T-helper 17 cell (primary cell): ENCODE measurements at regions not wholly inside any gene's neighbourhood (a gene's known extent, or its start where the extent isn't known, plus 50 kb on each side); places are given as distances from the start of the nearest gene placed in this dataset.
"Not testable (repeated sequence)": the region's sequence is repeated elsewhere in the genome, so short reads cannot be mapped to it uniquely, and the experiment has no call there.

Experiments used
- ATAC-seq: fragments of 150-1000 bp; cut with Tn5 transposase; 2 replicates; pipeline ENCODE4 v1.10.0; 2021; ENCODE audit warnings: mild to moderate bottlenecking, moderate library complexity
- DNase-seq, 3 donors: peaks; one replicate each; pipeline versions ENCODE4 v3.0.0 to v3.0.0-alpha.2; 2020 to 2021
- H3K9me3 ChIP-seq: one replicate; pipeline ENCODE4 v1.7.0; 2013; ENCODE audit warnings: low read length, mild to moderate bottlenecking; ENCODE audit not compliant: control insufficient read depth, poor library complexity, severe bottlenecking
- H3K27ac Mint-ChIP-seq: one replicate; pipeline ENCODE4 v1.8.0; 2022; ENCODE audit warnings: mild to moderate bottlenecking, moderate library complexity, mixed read lengths
- H3K27me3 Mint-ChIP-seq: one replicate; pipeline ENCODE4 v1.8.0; 2022; ENCODE audit warnings: mixed read lengths
- H3K36me3 Mint-ChIP-seq: one replicate; pipeline ENCODE4 v1.8.0; 2022; ENCODE audit warnings: low read depth, mixed read lengths
- H3K4me1 Mint-ChIP-seq: one replicate; pipeline ENCODE4 v1.8.0; 2022; ENCODE audit warnings: mild to moderate bottlenecking, mixed read lengths
- H3K4me3 Mint-ChIP-seq: one replicate; pipeline ENCODE4 v1.8.0; 2022; ENCODE audit warnings: mild to moderate bottlenecking, moderate library complexity, mixed read lengths

- no peak overlapping the region for H3K27ac Mint-ChIP-seq
- H3K9me3 ChIP-seq: no peaks in the 10 kb centered on the region
- H3K4me1 Mint-ChIP-seq: peaks cover 15% of the 10 kb centered on the region
- no peak for DNase-seq
- no peak for ATAC-seq
- H3K36me3 Mint-ChIP-seq: peaks cover 3% of the 10 kb centered on the region
- H3K27me3 Mint-ChIP-seq: no peaks in the 10 kb centered on the region
- H3K4me3 Mint-ChIP-seq: no peak overlapping the region
These were observed 215.6 kb upstream of the B3GALT2 start for GRCh38 chr1:193402037-193402436.

- Mint-ChIP-seq H3K4me1 (peaks cover 6% of the 10 kb centered on the region), H3K27me3 (no peaks in the 10 kb centered on the region), H3K36me3 (peaks cover 5% of the 10 kb centered on the region), H3K27ac (no peak overlapping the region), H3K4me3 (no peak overlapping the region)
- DNase-seq (no peak), ATAC-seq (no peak)
- no peaks in the 10 kb centered on the region for H3K9me3 ChIP-seq
These were observed 207.9 kb upstream of the B3GALT2 start for GRCh38 chr1:193394336-193394735.

GRCh38 chr1:193392686-193393085, 206.3 kb upstream of the B3GALT2 start:
- H3K4me3 Mint-ChIP-seq: no peak overlapping the region
- ATAC-seq: no peak

GRCh38 chr1:193388683-193389082, 202.3 kb upstream of the B3GALT2 start:
- Mint-ChIP-seq H3K36me3 (no peaks in the 10 kb centered on the region), H3K27ac (no peak overlapping the region), H3K4me3 (no peak overlapping the region), H3K4me1 (peaks cover 2% of the 10 kb centered on the region), H3K27me3 (no peaks in the 10 kb centered on the region)
- no peaks in the 10 kb centered on the region for H3K9me3 ChIP-seq
- ATAC-seq (no peak), DNase-seq (no peak)

More at GRCh38 chr1:193392686-193393085, 206.3 kb upstream of the B3GALT2 start:
- Mint-ChIP-seq H3K27me3 (no peaks in the 10 kb centered on the region), H3K36me3 (peaks cover 5% of the 10 kb centered on the region), H3K4me1 (peaks cover 6% of the 10 kb centered on the region), H3K27ac (no peak overlapping the region)
- H3K9me3 ChIP-seq: no peaks in the 10 kb centered on the region
- no peak for DNase-seq

- no peaks in the 10 kb centered on the region for H3K27me3 Mint-ChIP-seq
- ATAC-seq (no peak), DNase-seq (no peak)
- H3K9me3 ChIP-seq: no peaks in the 10 kb centered on the region
- no peaks in the 10 kb centered on the region for H3K36me3 Mint-ChIP-seq
- H3K27ac Mint-ChIP-seq: no peak overlapping the region
- H3K4me3 Mint-ChIP-seq: no peak overlapping the region
- no peaks in the 10 kb centered on the region for H3K4me1 Mint-ChIP-seq
These were observed 201.8 kb upstream of the B3GALT2 start for GRCh38 chr1:193388165-193388564.

- Mint-ChIP-seq H3K4me1 (no peaks in the 10 kb centered on the region), H3K4me3 (no peak overlapping the region), H3K36me3 (no peaks in the 10 kb centered on the region), H3K27me3 (no peaks in the 10 kb centered on the region), H3K27ac (no peak overlapping the region)
- no peak for ATAC-seq
- H3K9me3 ChIP-seq: no peaks in the 10 kb centered on the region
- DNase-seq: no peak
These were observed 201.0 kb upstream of the B3GALT2 start for GRCh38 chr1:193387406-193387805.

GRCh38 chr1:193378451-193378850, 192.0 kb upstream of the B3GALT2 start:
- not testable (repeated sequence) for H3K4me3 Mint-ChIP-seq, H3K27ac Mint-ChIP-seq, ATAC-seq, H3K4me1 Mint-ChIP-seq, H3K9me3 ChIP-seq, H3K27me3 Mint-ChIP-seq, DNase-seq, H3K36me3 Mint-ChIP-seq

GRCh38 chr1:193377472-193377871, 191.1 kb upstream of the B3GALT2 start:
- DNase-seq (no peak), ATAC-seq (no peak)
- H3K4me1 Mint-ChIP-seq: no peaks in the 10 kb centered on the region
- H3K27me3 Mint-ChIP-seq: no peaks in the 10 kb centered on the region
- H3K36me3 Mint-ChIP-seq: peaks cover 3% of the 10 kb centered on the region
- H3K9me3 ChIP-seq: no peaks in the 10 kb centered on the region
- no peak overlapping the region for H3K27ac Mint-ChIP-seq
- no peak overlapping the region for H3K4me3 Mint-ChIP-seq

GRCh38 chr1:193372553-193372952, 186.1 kb upstream of the B3GALT2 start:
- Mint-ChIP-seq H3K27me3 (no peaks in the 10 kb centered on the region), H3K4me3 (no peak overlapping the region)
- no peak for DNase-seq

GRCh38 chr1:193368302-193368701, 181.9 kb upstream of the B3GALT2 start:
- peak; percentile 46 for ATAC-seq
- no peaks in the 10 kb centered on the region for H3K27me3 Mint-ChIP-seq
- no peaks in the 10 kb centered on the region for H3K36me3 Mint-ChIP-seq
- peak overlapping the region; percentile 87 for H3K4me3 Mint-ChIP-seq
- peaks cover 8% of the 10 kb centered on the region for H3K4me1 Mint-ChIP-seq
- no peaks in the 10 kb centered on the region for H3K9me3 ChIP-seq
- peak overlapping the region; percentile 92 for H3K27ac Mint-ChIP-seq
- no peak for DNase-seq

More at GRCh38 chr1:193372553-193372952, 186.1 kb upstream of the B3GALT2 start:
- Mint-ChIP-seq H3K36me3 (no peaks in the 10 kb centered on the region), H3K27ac (no peak overlapping the region), H3K4me1 (peaks cover 8% of the 10 kb centered on the region)
- ATAC-seq: no peak
- no peaks in the 10 kb centered on the region for H3K9me3 ChIP-seq

GRCh38 chr1:193367863-193368262, 181.4 kb upstream of the B3GALT2 start:
- H3K27ac Mint-ChIP-seq: peak overlapping the region; percentile 92
- ATAC-seq: peak; percentile 51

GRCh38 chr1:193366764-193367507, 180.5 kb upstream of the B3GALT2 start:
- DNase-seq (no peak), ATAC-seq (no peak)
- Mint-ChIP-seq H3K27me3 (no peaks in the 10 kb centered on the region), H3K27ac (no peak overlapping the region), H3K4me3 (no peak overlapping the region), H3K36me3 (no peaks in the 10 kb centered on the region), H3K4me1 (peaks cover 8% of the 10 kb centered on the region)
- no peaks in the 10 kb centered on the region for H3K9me3 ChIP-seq

More at GRCh38 chr1:193367863-193368262, 181.4 kb upstream of the B3GALT2 start:
- Mint-ChIP-seq H3K4me3 (peak overlapping the region; percentile 87), H3K4me1 (peaks cover 8% of the 10 kb centered on the region), H3K36me3 (no peaks in the 10 kb centered on the region), H3K27me3 (no peaks in the 10 kb centered on the region)
- DNase-seq: no peak
- H3K9me3 ChIP-seq: no peaks in the 10 kb centered on the region

- H3K9me3 ChIP-seq: no peaks in the 10 kb centered on the region
- H3K36me3 Mint-ChIP-seq: no peaks in the 10 kb centered on the region
- peaks cover 8% of the 10 kb centered on the region for H3K4me1 Mint-ChIP-seq
- no peak overlapping the region for H3K27ac Mint-ChIP-seq
- no peak for DNase-seq
- ATAC-seq: no peak
- no peaks in the 10 kb centered on the region for H3K27me3 Mint-ChIP-seq
- no peak overlapping the region for H3K4me3 Mint-ChIP-seq
These were observed 179.6 kb upstream of the B3GALT2 start for GRCh38 chr1:193365966-193366365.

- Mint-ChIP-seq H3K27ac (no peak overlapping the region), H3K36me3 (no peaks in the 10 kb centered on the region), H3K4me3 (no peak overlapping the region), H3K27me3 (no peaks in the 10 kb centered on the region), H3K4me1 (peaks cover 5% of the 10 kb centered on the region)
- ATAC-seq (no peak), DNase-seq (no peak)
- H3K9me3 ChIP-seq: no peaks in the 10 kb centered on the region
These were observed 173.2 kb upstream of the B3GALT2 start for GRCh38 chr1:193359631-193360030.
